ENCODE measurements at regions not wholly inside any gene's neighbourhood (a gene's known extent, or its start where the extent isn't known, plus 50 kb on each side); places are given as distances from the start of the nearest gene placed in this dataset.

DNA sequence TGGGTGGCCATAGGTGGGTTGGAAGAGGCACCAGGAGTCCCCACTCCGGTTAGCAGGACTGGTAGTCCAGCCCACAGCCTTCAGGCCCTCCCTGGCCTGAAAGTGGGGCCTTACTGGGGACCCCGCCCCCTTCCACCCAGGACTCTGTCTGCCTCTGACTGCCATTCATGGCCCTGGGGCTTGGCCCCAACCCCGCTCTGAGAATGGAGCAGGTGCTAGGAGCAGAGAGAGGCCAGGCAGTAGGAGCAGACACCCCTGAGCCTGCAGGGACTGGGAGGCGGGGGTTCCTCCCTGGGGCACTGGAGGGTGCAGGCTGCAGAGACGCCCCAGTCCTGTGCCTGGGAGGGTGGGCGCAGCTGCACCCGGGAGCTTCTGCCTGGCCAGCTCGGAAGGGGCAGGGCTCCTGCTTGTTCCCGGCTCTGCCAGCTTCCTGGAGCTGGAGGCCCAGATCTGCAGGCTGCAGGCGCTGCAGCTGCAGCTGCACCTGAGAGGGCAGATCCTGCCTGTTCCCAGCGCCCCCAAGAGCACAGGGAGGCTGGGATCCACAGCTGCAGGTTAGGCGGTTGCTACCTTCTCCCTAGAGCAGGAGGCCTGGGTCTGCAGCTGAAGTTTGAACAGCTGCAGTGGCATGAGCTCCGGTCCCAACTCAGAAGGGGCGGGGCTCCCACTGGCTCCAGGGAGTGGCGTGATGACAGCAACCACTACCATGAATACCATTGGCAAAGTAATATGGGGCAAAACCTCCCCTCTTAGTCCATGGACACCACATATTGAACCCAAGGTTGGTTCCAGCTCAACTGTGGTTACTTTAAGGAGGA lies 194.7 kb downstream of the SQOR start:
- Histone ChIP-seq H3K4me1 (ENCODE audit: insufficient read depth, low read length, severe bottlenecking) (no peaks in the 10 kb centered on the region), H3K4me2 (ENCODE audit: low read length) (no peak overlapping the region), H3K27me3 (ENCODE audit: insufficient read depth, low read length) (no peaks in the 10 kb centered on the region), H3K9ac (ENCODE audit: low read length) (no peak overlapping the region), H3K36me3 (ENCODE audit: insufficient read depth, low read length) (no peaks in the 10 kb centered on the region), H3K27ac (ENCODE audit: low read depth, low read length, poor library complexity, severe bottlenecking) (no peak overlapping the region), H4K20me1 (ENCODE audit: insufficient read depth, low read length) (no peaks in the 10 kb centered on the region), H3K79me2 (ENCODE audit: insufficient read depth, low read length) (no peaks in the 10 kb centered on the region), H2AFZ (ENCODE audit: low read length) (no peak overlapping the region), H3K4me3 (ENCODE audit: low read depth, low read length, poor library complexity, severe bottlenecking) (no peak overlapping the region), H3F3A (ENCODE audit: insufficient read depth, low read length) (no peaks in the 10 kb centered on the region), H3K9me2 (ENCODE audit: low read depth, low read length) (no peaks in the 10 kb centered on the region), H3K9me3 (ENCODE audit: low read length) (no peaks in the 10 kb centered on the region)
- TF ChIP-seq, protein P1, sequence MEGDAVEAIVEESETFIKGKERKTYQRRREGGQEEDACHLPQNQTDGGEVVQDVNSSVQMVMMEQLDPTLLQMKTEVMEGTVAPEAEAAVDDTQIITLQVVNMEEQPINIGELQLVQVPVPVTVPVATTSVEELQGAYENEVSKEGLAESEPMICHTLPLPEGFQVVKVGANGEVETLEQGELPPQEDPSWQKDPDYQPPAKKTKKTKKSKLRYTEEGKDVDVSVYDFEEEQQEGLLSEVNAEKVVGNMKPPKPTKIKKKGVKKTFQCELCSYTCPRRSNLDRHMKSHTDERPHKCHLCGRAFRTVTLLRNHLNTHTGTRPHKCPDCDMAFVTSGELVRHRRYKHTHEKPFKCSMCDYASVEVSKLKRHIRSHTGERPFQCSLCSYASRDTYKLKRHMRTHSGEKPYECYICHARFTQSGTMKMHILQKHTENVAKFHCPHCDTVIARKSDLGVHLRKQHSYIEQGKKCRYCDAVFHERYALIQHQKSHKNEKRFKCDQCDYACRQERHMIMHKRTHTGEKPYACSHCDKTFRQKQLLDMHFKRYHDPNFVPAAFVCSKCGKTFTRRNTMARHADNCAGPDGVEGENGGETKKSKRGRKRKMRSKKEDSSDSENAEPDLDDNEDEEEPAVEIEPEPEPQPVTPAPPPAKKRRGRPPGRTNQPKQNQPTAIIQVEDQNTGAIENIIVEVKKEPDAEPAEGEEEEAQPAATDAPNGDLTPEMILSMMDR (IDR thresholded peaks at IDR 0.05; ENCODE audit: low read length): no peak
- no peak for TF ChIP-seq EZH2 (IDR thresholded peaks at IDR 0.05; ENCODE audit: borderline replicate concordance, low read length)

DNA sequence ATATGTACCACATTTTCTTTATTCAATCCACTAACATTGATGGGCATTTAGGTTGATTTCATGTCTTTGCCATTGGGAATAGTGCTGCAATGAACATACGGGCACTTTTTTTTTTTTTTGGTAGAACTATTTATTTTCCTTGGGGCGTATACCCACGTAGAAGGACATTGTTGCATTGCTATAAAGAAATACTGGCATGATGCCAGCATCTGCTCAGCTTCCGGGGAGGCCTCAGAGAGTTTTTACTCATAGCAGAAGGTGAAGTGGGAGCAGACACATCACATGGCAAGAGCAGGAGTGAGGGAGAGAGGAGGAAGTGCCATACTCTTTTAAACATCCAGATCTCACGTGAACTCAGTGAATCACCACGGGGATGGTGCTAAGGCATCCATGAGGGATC lies 197.0 kb downstream of the SQOR start:
- Histone ChIP-seq H3K4me2 (ENCODE audit: low read length) (no peak overlapping the region), H3K9ac (ENCODE audit: low read length) (no peak overlapping the region), H3K27ac (ENCODE audit: low read depth, low read length, poor library complexity, severe bottlenecking) (no peak overlapping the region), H4K20me1 (ENCODE audit: insufficient read depth, low read length) (no peaks in the 10 kb centered on the region), H3K9me2 (ENCODE audit: low read depth, low read length) (no peaks in the 10 kb centered on the region), H2AFZ (ENCODE audit: low read length) (no peak overlapping the region), H3K79me2 (ENCODE audit: insufficient read depth, low read length) (no peaks in the 10 kb centered on the region), H3K4me3 (ENCODE audit: low read depth, low read length, poor library complexity, severe bottlenecking) (no peak overlapping the region), H3K27me3 (ENCODE audit: insufficient read depth, low read length) (no peaks in the 10 kb centered on the region), H3F3A (ENCODE audit: insufficient read depth, low read length) (no peaks in the 10 kb centered on the region), H3K36me3 (ENCODE audit: insufficient read depth, low read length) (no peaks in the 10 kb centered on the region), H3K9me3 (ENCODE audit: low read length) (no peaks in the 10 kb centered on the region), H3K4me1 (ENCODE audit: insufficient read depth, low read length, severe bottlenecking) (no peaks in the 10 kb centered on the region)
- TF ChIP-seq EZH2 (IDR thresholded peaks at IDR 0.05; ENCODE audit: borderline replicate concordance, low read length): no peak
- TF ChIP-seq, protein P1 (IDR thresholded peaks at IDR 0.05; ENCODE audit: low read length): no peak

DNA sequence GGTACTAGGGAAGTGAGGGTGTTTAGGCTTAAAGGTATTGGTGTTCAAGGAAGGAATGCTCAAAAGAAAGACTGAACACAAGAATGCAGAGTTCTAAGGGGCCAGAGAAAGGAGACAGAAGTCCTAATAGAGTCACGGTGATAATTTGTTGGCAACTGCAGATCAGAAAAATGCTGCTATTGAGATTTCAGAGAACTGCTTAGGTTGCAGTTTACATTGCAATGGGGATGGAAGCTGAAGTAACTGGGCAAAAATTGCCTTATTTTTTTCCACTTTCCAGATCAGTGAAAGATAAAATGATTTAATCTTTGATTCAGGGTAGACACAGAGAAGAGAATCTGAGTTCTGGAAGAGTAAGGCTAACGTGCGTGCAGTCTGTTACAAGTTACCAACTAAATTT lies 199.8 kb downstream of the SQOR start:
- H3K27me3 ChIP-seq (ENCODE audit: insufficient read depth, low read length): no peaks in the 10 kb centered on the region
- H3K79me2 ChIP-seq (ENCODE audit: insufficient read depth, low read length): no peaks in the 10 kb centered on the region
- no peaks in the 10 kb centered on the region for H3K4me1 ChIP-seq (ENCODE audit: insufficient read depth, low read length, severe bottlenecking)
- no peaks in the 10 kb centered on the region for H3K9me3 ChIP-seq (ENCODE audit: low read length)
- no peak overlapping the region for H3K27ac ChIP-seq (ENCODE audit: low read depth, low read length, poor library complexity, severe bottlenecking)
- no peaks in the 10 kb centered on the region for H4K20me1 ChIP-seq (ENCODE audit: insufficient read depth, low read length)
- no peaks in the 10 kb centered on the region for H3K9me2 ChIP-seq (ENCODE audit: low read depth, low read length)
- H3K4me2 ChIP-seq (ENCODE audit: low read length): no peak overlapping the region
- no peaks in the 10 kb centered on the region for H3F3A ChIP-seq (ENCODE audit: insufficient read depth, low read length)
- no peak overlapping the region for H3K4me3 ChIP-seq (ENCODE audit: low read depth, low read length, poor library complexity, severe bottlenecking)
- no peaks in the 10 kb centered on the region for H3K36me3 ChIP-seq (ENCODE audit: insufficient read depth, low read length)
- no peak overlapping the region for H3K9ac ChIP-seq (ENCODE audit: low read length)
- TF ChIP-seq, protein P1 (IDR thresholded peaks at IDR 0.05; ENCODE audit: low read length): no peak
- TF ChIP-seq EZH2 (IDR thresholded peaks at IDR 0.05; ENCODE audit: borderline replicate concordance, low read length): no peak
- H2AFZ ChIP-seq (ENCODE audit: low read length): no peak overlapping the region
